ENCODE measurements at regions not wholly inside any gene's neighbourhood (a gene's known extent, or its start where the extent isn't known, plus 50 kb on each side); places are given as distances from the start of the nearest gene placed in this dataset.

DNA sequence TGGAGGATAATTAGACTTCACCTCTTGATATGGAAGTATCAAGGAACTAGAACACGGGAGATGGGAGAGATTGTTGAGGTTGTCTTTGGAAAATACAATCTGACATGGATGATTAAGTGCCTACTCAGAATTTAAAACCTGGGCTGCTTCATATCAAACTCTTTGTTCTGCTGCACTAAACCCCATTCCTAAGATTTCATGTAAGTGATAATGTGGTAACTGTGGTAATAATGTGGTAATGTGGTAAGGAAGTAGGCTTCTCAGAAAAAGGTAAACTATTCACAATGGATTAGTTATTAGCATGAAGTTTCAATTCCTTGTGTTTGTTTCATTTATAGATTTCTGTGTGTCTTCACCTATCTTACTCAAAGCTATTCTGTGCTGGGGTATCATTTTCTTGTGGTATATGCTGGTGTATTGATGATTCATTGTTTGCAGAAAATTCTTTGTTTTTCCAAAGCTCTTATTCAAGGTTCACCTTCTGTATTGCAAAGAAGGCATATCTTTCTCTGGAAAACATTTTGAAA lies 129.9 kb upstream of the TAC1 start:
- no peak for TF ChIP-seq JUND (IDR thresholded peaks at IDR 0.05; ENCODE audit: low read depth)
- in situ Hi-C loops (cut with HindIII; ENCODE audit: low pct_unique_long_range_greater_than_20kb, low sequenced_read_pairs): no loop called here
- DNase-seq (ENCODE audit: low read depth in 1 of 2, low spot score in 1 of 2): no peak

GRCh38 chr7:97620495-97620894 lies 111.4 kb upstream of the TAC1 start:
- TF ChIP-seq JUND (IDR thresholded peaks at IDR 0.05; ENCODE audit: low read depth): no peak
- in situ Hi-C loops (cut with HindIII; ENCODE audit: low pct_unique_long_range_greater_than_20kb, low sequenced_read_pairs): no loop called here
- DNase-seq (ENCODE audit: low read depth in 1 of 2, low spot score in 1 of 2): no peak

DNA sequence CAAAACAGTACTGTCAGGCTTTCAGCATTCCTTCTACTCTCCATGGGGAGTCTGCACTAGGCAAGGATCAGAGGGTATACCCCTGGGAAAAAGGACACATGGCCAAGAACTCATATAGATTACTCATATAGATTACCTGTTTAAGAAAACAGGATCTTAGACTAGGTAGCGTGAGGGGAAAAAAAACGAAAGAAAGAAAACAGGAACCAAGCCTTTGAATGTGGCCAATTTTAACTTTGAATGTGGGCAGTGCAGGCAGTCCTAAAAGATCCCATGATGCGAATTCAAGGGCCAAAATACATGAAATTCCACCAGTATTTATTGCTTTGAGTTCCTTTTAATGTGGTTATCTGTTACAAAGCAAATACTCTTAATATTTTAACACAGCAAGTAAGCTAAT lies 108.6 kb upstream of the TAC1 start:
- TF ChIP-seq JUND (IDR thresholded peaks at IDR 0.05; ENCODE audit: low read depth): no peak
- in situ Hi-C loops (cut with HindIII; ENCODE audit: low pct_unique_long_range_greater_than_20kb, low sequenced_read_pairs): no loop called here
- no peak for DNase-seq (ENCODE audit: low read depth in 1 of 2, low spot score in 1 of 2)

GRCh38 chr7:97630116-97630515 lies 101.8 kb upstream of the TAC1 start:
- TF ChIP-seq JUND (IDR thresholded peaks at IDR 0.05; ENCODE audit: low read depth): no peak
- in situ Hi-C loops (cut with HindIII; ENCODE audit: low pct_unique_long_range_greater_than_20kb, low sequenced_read_pairs): no loop called here
- no peak for DNase-seq (ENCODE audit: low read depth in 1 of 2, low spot score in 1 of 2)

DNA sequence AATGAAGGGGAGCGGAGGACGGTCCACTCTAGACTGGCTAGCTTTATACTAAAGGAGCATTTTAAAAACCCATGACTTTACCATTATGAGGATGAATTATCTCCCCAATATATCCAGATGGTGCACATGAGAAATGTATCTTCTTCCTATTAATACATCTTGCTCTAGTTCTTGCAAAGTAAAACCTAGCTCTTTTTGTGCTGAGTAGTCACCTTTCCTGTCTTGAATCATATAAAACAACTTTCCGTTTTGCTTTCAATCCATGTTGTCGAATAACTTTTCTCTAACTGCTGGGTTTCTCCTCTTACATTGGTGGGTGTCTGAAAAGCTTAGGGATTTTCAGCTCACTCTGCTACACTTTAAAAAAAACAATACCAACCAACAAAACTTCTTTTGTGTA lies 96.3 kb upstream of the TAC1 start:
- DNase-seq (ENCODE audit: low read depth in 1 of 2, low spot score in 1 of 2): no peak
- TF ChIP-seq JUND (IDR thresholded peaks at IDR 0.05; ENCODE audit: low read depth): no peak
- in situ Hi-C loops (cut with HindIII; ENCODE audit: low pct_unique_long_range_greater_than_20kb, low sequenced_read_pairs): no loop called here

GRCh38 chr7:97639036-97639435 lies 92.8 kb upstream of the TAC1 start:
- no peak for TF ChIP-seq JUND (IDR thresholded peaks at IDR 0.05; ENCODE audit: low read depth)
- DNase-seq (ENCODE audit: low read depth in 1 of 2, low spot score in 1 of 2): no peak
- in situ Hi-C loops (cut with HindIII; ENCODE audit: low pct_unique_long_range_greater_than_20kb, low sequenced_read_pairs): no loop called here

DNA sequence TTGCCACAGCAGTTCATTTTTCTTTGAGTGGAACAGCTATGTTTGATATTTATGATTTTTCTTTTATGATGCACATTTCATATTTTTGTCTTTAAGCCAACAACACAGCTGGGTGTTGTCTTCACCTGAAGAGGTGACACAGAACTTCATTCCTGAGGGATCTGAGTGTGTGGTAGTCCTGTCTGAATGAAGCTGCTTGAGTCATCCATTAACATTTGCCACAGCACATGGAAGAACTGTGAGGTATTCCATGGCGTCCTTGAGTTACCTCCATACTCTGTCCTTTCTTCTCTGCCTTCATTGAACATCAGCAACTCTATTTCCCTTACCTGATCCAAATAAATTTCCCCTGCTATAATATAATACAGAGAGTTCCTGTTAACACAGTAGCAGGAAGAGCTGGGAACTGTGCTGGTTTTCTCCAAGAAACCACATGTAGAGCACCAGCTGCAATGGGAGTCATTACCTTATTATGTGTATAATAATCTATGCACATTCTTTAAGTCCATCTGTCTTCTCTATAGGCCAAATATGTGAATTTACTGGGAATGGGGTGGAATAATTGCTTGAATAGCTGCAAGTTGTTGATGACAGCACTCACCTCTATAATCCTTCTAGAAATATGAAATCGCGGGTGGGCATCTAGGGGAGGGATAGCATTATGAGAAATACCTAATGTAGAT lies 72.4 kb upstream of the TAC1 start:
- no peak for DNase-seq (ENCODE audit: low read depth in 1 of 2, low spot score in 1 of 2)
- in situ Hi-C loops (cut with HindIII; ENCODE audit: low pct_unique_long_range_greater_than_20kb, low sequenced_read_pairs): no loop called here
- no peak for TF ChIP-seq JUND (IDR thresholded peaks at IDR 0.05; ENCODE audit: low read depth)

- no peak for TF ChIP-seq JUND (IDR thresholded peaks at IDR 0.05; ENCODE audit: low read depth)
- in situ Hi-C loops (cut with HindIII; ENCODE audit: low pct_unique_long_range_greater_than_20kb, low sequenced_read_pairs): no loop called here
- DNase-seq (ENCODE audit: low read depth in 1 of 2, low spot score in 1 of 2): no peak
Measured at GRCh38 chr7:97667359-97667758, 64.5 kb upstream of the TAC1 start.

DNA sequence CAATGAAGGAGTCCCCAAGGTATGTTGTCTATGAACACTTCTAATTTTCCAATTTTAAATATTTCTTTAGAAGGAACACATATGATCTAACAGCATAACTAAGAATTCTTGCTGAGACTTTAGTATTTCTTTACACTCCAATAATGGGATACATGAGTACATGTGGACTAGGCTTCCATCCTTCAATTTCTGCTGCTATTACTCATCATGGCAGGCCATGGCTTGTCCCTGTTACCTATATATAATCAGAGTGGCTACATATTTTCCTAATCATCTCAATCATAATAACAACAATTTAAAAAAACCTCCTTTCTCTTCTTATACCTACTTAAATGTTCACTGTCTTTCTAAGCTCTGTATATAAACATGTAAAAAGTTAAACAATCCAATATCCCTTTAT lies 60.3 kb upstream of the TAC1 start:
- TF ChIP-seq JUND (IDR thresholded peaks at IDR 0.05; ENCODE audit: low read depth): no peak
- DNase-seq (ENCODE audit: low read depth in 1 of 2, low spot score in 1 of 2): no peak
- in situ Hi-C loops (cut with HindIII; ENCODE audit: low pct_unique_long_range_greater_than_20kb, low sequenced_read_pairs): no loop called here

DNA sequence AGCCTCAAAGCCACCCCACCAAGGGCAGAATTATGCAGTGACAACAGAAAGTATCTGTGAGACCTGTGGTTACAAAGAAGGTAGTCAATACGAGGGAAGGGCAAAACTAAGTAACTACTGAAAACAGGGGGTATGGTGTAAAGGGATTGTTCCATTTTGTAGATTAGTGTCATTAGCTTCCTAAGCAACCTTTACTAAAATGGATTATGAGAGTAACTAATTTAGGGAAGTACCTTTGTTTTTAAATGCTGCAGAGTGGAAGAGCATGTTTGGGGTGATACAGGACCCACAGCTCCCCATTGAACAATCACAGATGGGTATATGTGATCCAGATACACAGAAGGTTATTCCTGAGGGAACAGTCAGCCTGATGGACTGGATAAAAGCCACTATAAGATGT lies 51.3 kb upstream of the TAC1 start:
- TF ChIP-seq JUND (IDR thresholded peaks at IDR 0.05; ENCODE audit: low read depth): no peak
- in situ Hi-C loops (cut with HindIII; ENCODE audit: low pct_unique_long_range_greater_than_20kb, low sequenced_read_pairs): no loop called here
- no peak for DNase-seq (ENCODE audit: low read depth in 1 of 2, low spot score in 1 of 2)

Data from T47D (cell line).